ENCODE measurements at regions not wholly inside any gene's neighbourhood (a gene's known extent, or its start where the extent isn't known, plus 50 kb on each side); places are given as distances from the start of the nearest gene placed in this dataset.

- H3K4me3 ChIP-seq = no peak overlapping the region
- peaks cover 0 to 5% (median 4%) of the 10 kb centered on the region in 3 donors for H3K9me3 ChIP-seq
- no peak overlapping the region for H3K27ac ChIP-seq
- no peaks in the 10 kb centered on the region for H3K27me3 ChIP-seq
- intact Hi-C loops (cut with DNase I; ENCODE audit: low total_unique reads) = no loop called here
- no peak for TF ChIP-seq CTCF (IDR thresholded peaks at IDR 0.05)
- no peak for DNase-seq
- H3K4me1 ChIP-seq = no peaks in the 10 kb centered on the region
- H3K36me3 ChIP-seq = no peaks in the 10 kb centered on the region
Observed at GRCh38 chr17:70961341-70961740, 792.0 kb downstream of the KCNJ2 start.

DNA sequence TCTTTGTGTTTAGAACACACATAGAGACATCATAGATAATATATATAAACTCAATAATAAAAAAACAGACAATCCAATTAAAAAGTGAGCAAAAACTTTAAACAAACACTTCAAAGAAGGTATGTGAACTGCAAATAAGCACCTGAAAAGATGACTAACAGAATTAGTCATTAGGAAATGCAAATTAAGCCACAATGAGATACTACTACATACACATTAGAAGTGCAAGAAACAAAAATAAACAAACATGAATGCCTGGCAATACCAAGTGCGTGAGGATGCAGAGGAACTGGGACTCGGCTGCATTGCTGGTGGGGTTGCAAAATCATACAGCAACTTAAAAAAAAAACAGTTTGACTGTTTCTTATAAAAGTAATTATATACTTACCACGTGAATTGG, 799.0 kb downstream of the KCNJ2 start:
- no peaks in the 10 kb centered on the region for H3K27me3 ChIP-seq
- peaks cover 0 to 9% (median 8%) of the 10 kb centered on the region in 3 donors for H3K9me3 ChIP-seq
- no peaks in the 10 kb centered on the region for H3K36me3 ChIP-seq
- no peak overlapping the region for H3K27ac ChIP-seq
- H3K4me3 ChIP-seq = no peak overlapping the region
- no peaks in the 10 kb centered on the region for H3K4me1 ChIP-seq
- intact Hi-C loops (cut with DNase I; ENCODE audit: low total_unique reads) = no loop called here
- no peak for TF ChIP-seq CTCF (IDR thresholded peaks at IDR 0.05)
- DNase-seq = no peak

- no peak for TF ChIP-seq CTCF (IDR thresholded peaks at IDR 0.05)
- DNase-seq = no peak
- no peak overlapping the region for H3K27ac ChIP-seq
- intact Hi-C loops (cut with DNase I; ENCODE audit: low total_unique reads) = no loop called here
- H3K27me3 ChIP-seq = no peaks in the 10 kb centered on the region
- H3K4me1 ChIP-seq = no peaks in the 10 kb centered on the region
- no peak overlapping the region for H3K4me3 ChIP-seq
- no peaks in the 10 kb centered on the region for H3K36me3 ChIP-seq
- peaks cover 0 to 9% (median 8%) of the 10 kb centered on the region in 3 donors for H3K9me3 ChIP-seq
Observed at GRCh38 chr17:70969521-70970034, 800.2 kb downstream of the KCNJ2 start.

GRCh38 chr17:70976447-70976846, 807.1 kb downstream of the KCNJ2 start:
- no peak for TF ChIP-seq CTCF (IDR thresholded peaks at IDR 0.05)
- H3K9me3 ChIP-seq = no peaks in the 10 kb centered on the region
- no peak overlapping the region for H3K27ac ChIP-seq
- DNase-seq = no peak
- no peaks in the 10 kb centered on the region for H3K4me1 ChIP-seq
- no peaks in the 10 kb centered on the region for H3K27me3 ChIP-seq
- H3K4me3 ChIP-seq = no peak overlapping the region
- no peaks in the 10 kb centered on the region for H3K36me3 ChIP-seq
- intact Hi-C loops (cut with DNase I; ENCODE audit: low total_unique reads) = no loop called here

- H3K36me3 ChIP-seq = no peaks in the 10 kb centered on the region
Observed at GRCh38 chr17:70984873-70985272, 815.5 kb downstream of the KCNJ2 start.

More at GRCh38 chr17:70984873-70985272, 815.5 kb downstream of the KCNJ2 start:
- peaks cover 0 to 10% (median 5%) of the 10 kb centered on the region in 3 donors for H3K9me3 ChIP-seq
- H3K27me3 ChIP-seq = no peaks in the 10 kb centered on the region
- H3K4me1 ChIP-seq = no peaks in the 10 kb centered on the region
- TF ChIP-seq CTCF (IDR thresholded peaks at IDR 0.05) = no peak
- intact Hi-C loops (cut with DNase I; ENCODE audit: low total_unique reads) = no loop called here
- no peak overlapping the region for H3K4me3 ChIP-seq
- H3K27ac ChIP-seq = no peak overlapping the region
- no peak for DNase-seq

All from tibial artery (tissue), 4 donors.